OCI-LY1 (cell line): ENCODE measurements at regions not wholly inside any gene's neighbourhood (a gene's known extent, or its start where the extent isn't known, plus 50 kb on each side); places are given as distances from the start of the nearest gene placed in this dataset.

Experiments used
- H2AFZ ChIP-seq: fragments of 200-600 bp; sonication (generic), shearing (Covaris generic); 2 replicates; pipeline ENCODE4 v1.6.0; 2014; ENCODE audit warnings: antibody characterized with exemption, mild to moderate bottlenecking, low read length
- H3F3A ChIP-seq: fragments of 200-600 bp; sonication (generic), shearing (Covaris generic); 2 replicates; pipeline ENCODE4 v1.6.0; 2014; ENCODE audit warnings: mild to moderate bottlenecking, antibody characterized with exemption, low read length, moderate library complexity; ENCODE audit not compliant: insufficient read depth
- H3K27ac ChIP-seq: fragments of 200-600 bp; sonication (generic); 2 replicates; pipeline ENCODE4 v1.5.1; 2014; ENCODE audit warnings: low read length, mixed run types, mild to moderate bottlenecking, low read depth; ENCODE audit not compliant: poor library complexity, severe bottlenecking
- H3K27me3 ChIP-seq: fragments of 200-600 bp; sonication (generic); 2 replicates; pipeline ENCODE4 v1.6.0; 2014; ENCODE audit warnings: antibody characterized with exemption, mild to moderate bottlenecking, low read length, moderate library complexity; ENCODE audit not compliant: insufficient read depth
- H3K36me3 ChIP-seq: fragments of 200-600 bp; sonication (generic); 2 replicates; pipeline ENCODE4 v1.6.1; 2014; ENCODE audit warnings: mild to moderate bottlenecking, antibody characterized with exemption, low read length, moderate library complexity, mixed read lengths; ENCODE audit not compliant: insufficient read depth
- H3K4me1 ChIP-seq: fragments of 200-600 bp; sonication (generic); 2 replicates; pipeline ENCODE4 v1.5.1; 2014; ENCODE audit warnings: mild to moderate bottlenecking, low read length, moderate library complexity; ENCODE audit not compliant: insufficient read depth, severe bottlenecking
- H3K4me2 ChIP-seq: fragments of 200-600 bp; sonication (generic), shearing (Covaris generic); 2 replicates; pipeline ENCODE4 v1.6.1; 2014; ENCODE audit warnings: low read length
- H3K4me3 ChIP-seq: fragments of 200-600 bp; sonication (generic); 2 replicates; pipeline ENCODE4 v1.5.1; 2014; ENCODE audit warnings: low read length, low read depth, mild to moderate bottlenecking, mixed read lengths; ENCODE audit not compliant: poor library complexity, severe bottlenecking
- H3K79me2 ChIP-seq: fragments of 200-600 bp; shearing (Covaris generic); 2 replicates; pipeline ENCODE4 v1.6.1; 2016; ENCODE audit warnings: mixed run types, low read length, mixed read lengths; ENCODE audit not compliant: insufficient read depth
- H3K9ac ChIP-seq: fragments of 200-600 bp; sonication (generic), shearing (Covaris generic); 2 replicates; pipeline ENCODE4 v1.6.1; 2014; ENCODE audit warnings: mild to moderate bottlenecking, low read length, mixed read lengths
- H3K9me2 ChIP-seq: fragments of 200-600 bp; sonication (generic), shearing (Covaris generic); 2 replicates; pipeline ENCODE4 v1.6.1; 2014; ENCODE audit warnings: low read depth, mild to moderate bottlenecking, low read length, mixed read lengths
- H3K9me3 ChIP-seq: fragments of 200-600 bp; shearing (Covaris generic); 2 replicates; pipeline ENCODE4 v1.6.1; 2014; ENCODE audit warnings: low read length, mixed read lengths
- H4K20me1 ChIP-seq: fragments of 200-600 bp; sonication (generic), shearing (Covaris generic); 2 replicates; pipeline ENCODE4 v1.6.0; 2016; ENCODE audit warnings: mild to moderate bottlenecking, low read length; ENCODE audit not compliant: insufficient read depth
- EZH2 ChIP-seq: fragments of 200-600 bp; sonication (generic), shearing (Covaris generic); IDR thresholded peaks from 2 replicates; pipeline ENCODE4 v1.8.0; 2017; ENCODE audit warnings: borderline replicate concordance, mixed run types, mild to moderate bottlenecking, antibody characterized with exemption, low read length, moderate library complexity, mixed read lengths
- TF ChIP-seq, protein P1 (sequence below): fragments of 200-600 bp; sonication (generic), shearing (Covaris generic); IDR thresholded peaks from 2 replicates; pipeline ENCODE4 v1.5.1; 2017; ENCODE audit warnings: mild to moderate bottlenecking, antibody characterized with exemption, low read length, moderate library complexity, mixed read lengths

DNA sequence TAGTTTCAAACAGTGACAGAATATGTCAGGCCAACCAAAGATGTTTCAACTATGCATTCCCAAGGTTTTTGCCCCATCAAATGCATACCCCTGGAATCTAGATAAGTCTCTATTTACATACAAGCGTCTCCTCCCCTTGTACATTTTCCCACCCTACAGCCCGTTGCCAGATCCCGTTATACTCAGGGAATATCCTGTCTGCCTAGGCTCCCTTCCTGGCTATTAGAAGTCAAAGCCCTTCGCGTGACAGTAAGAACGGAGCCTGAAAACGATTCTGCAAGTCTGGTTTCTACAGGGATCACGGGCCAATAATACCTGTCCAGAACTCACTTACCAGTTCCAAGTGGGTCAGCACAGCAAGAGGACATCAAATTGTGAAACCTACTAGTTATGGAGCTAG lies 134.8 kb downstream of the LACC1 start:
- H3K9ac ChIP-seq, result no peak overlapping the region
- H3F3A ChIP-seq, result no peaks in the 10 kb centered on the region
- TF ChIP-seq, protein P1, sequence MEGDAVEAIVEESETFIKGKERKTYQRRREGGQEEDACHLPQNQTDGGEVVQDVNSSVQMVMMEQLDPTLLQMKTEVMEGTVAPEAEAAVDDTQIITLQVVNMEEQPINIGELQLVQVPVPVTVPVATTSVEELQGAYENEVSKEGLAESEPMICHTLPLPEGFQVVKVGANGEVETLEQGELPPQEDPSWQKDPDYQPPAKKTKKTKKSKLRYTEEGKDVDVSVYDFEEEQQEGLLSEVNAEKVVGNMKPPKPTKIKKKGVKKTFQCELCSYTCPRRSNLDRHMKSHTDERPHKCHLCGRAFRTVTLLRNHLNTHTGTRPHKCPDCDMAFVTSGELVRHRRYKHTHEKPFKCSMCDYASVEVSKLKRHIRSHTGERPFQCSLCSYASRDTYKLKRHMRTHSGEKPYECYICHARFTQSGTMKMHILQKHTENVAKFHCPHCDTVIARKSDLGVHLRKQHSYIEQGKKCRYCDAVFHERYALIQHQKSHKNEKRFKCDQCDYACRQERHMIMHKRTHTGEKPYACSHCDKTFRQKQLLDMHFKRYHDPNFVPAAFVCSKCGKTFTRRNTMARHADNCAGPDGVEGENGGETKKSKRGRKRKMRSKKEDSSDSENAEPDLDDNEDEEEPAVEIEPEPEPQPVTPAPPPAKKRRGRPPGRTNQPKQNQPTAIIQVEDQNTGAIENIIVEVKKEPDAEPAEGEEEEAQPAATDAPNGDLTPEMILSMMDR, result no peak
- no peak for TF ChIP-seq EZH2

DNA sequence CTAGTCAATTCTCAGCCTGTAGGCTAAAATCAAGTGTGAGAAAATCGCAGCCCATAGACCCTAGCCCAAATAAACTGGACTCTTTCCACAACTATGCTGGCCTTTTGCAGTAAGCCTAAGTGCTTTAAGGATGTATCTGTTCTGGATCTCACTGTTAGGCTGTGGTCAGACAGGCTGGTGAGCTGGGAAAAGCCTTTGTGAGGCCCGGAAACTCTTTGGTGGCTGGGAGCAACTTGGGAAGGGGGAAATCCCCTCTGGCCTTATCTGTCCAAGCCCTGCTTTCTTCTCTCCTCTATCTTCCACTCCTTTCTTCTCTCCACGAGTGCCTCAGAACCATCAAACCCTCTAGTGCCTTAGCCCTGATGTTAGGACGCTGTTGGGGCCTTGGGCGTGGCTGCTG lies 135.4 kb downstream of the LACC1 start:
- no peaks in the 10 kb centered on the region for H3K79me2 ChIP-seq

More for the DNA sequence above, 134.8 kb downstream of the LACC1 start:
- H3K27me3 ChIP-seq, result no peaks in the 10 kb centered on the region
- H3K4me3 ChIP-seq, result no peak overlapping the region
- H2AFZ ChIP-seq, result no peak overlapping the region
- H3K27ac ChIP-seq, result no peak overlapping the region
- no peaks in the 10 kb centered on the region for H3K9me2 ChIP-seq
- H3K36me3 ChIP-seq, result no peaks in the 10 kb centered on the region
- H4K20me1 ChIP-seq, result no peaks in the 10 kb centered on the region
- H3K4me1 ChIP-seq, result no peaks in the 10 kb centered on the region
- H3K9me3 ChIP-seq, result no peaks in the 10 kb centered on the region
- no peak overlapping the region for H3K4me2 ChIP-seq
- no peaks in the 10 kb centered on the region for H3K79me2 ChIP-seq

DNA sequence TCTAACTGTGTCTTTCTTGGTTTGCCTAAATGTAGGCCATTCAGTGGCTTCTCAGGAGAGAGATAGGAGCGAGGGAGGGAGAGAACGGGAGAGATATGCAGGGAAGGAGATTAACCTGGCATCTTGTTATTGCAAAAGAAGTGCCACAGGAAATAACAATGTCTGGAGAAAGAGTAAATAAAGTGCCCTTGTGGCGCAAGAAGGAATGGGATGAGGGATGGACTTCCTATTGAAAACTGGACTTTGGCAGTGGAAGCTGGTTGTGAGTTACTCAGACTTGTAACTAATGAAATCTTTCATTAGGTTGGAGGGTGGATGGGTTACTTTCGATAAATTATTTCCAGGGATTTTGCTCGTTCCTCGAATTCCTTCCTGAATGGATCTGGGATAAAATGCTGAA lies 136.1 kb downstream of the LACC1 start:
- H3K9me3 ChIP-seq, result no peaks in the 10 kb centered on the region
- no peak overlapping the region for H3K9ac ChIP-seq
- H3K4me2 ChIP-seq, result no peak overlapping the region
- H3K79me2 ChIP-seq, result no peaks in the 10 kb centered on the region
- H3K27ac ChIP-seq, result no peak overlapping the region
- H3K36me3 ChIP-seq, result no peaks in the 10 kb centered on the region
- no peak for TF ChIP-seq EZH2
- TF ChIP-seq, protein P1, result no peak
- H3K4me3 ChIP-seq, result no peak overlapping the region
- H3F3A ChIP-seq, result no peaks in the 10 kb centered on the region
- H3K4me1 ChIP-seq, result no peaks in the 10 kb centered on the region
- no peak overlapping the region for H2AFZ ChIP-seq
- H3K9me2 ChIP-seq, result no peaks in the 10 kb centered on the region
- no peaks in the 10 kb centered on the region for H4K20me1 ChIP-seq
- H3K27me3 ChIP-seq, result no peaks in the 10 kb centered on the region

More for the DNA sequence above, 135.4 kb downstream of the LACC1 start:
- Histone ChIP-seq H3K27me3 (no peaks in the 10 kb centered on the region), H3K36me3 (no peaks in the 10 kb centered on the region), H3K27ac (no peak overlapping the region), H3K9me2 (no peaks in the 10 kb centered on the region), H4K20me1 (no peaks in the 10 kb centered on the region), H3K9me3 (no peaks in the 10 kb centered on the region), H2AFZ (no peak overlapping the region), H3K9ac (no peak overlapping the region), H3F3A (no peaks in the 10 kb centered on the region), H3K4me1 (no peaks in the 10 kb centered on the region), H3K4me2 (no peak overlapping the region), H3K4me3 (no peak overlapping the region)
- no peak for TF ChIP-seq EZH2
- TF ChIP-seq, protein P1, result no peak
